LNCAP (cell line): ENCODE measurements at regions not wholly inside any gene's neighbourhood (a gene's known extent, or its start where the extent isn't known, plus 50 kb on each side); places are given as distances from the start of the nearest gene placed in this dataset.

ENCODE experiments used
- CTCF ChIP-seq: fragments of 450-650 bp; IDR thresholded peaks from 2 replicates; pipeline ENCODE4 v1.5.1; 2017; ENCODE audit warnings: mild to moderate bottlenecking

GRCh38 chr3:81998139-81998755 is 236.8 kb upstream of the GBE1 start:
- TF ChIP-seq CTCF: no peak

- TF ChIP-seq CTCF: no peak
Measured at GRCh38 chr3:81997390-81997789, 235.9 kb upstream of the GBE1 start.

- TF ChIP-seq CTCF: peak; percentile 46; the same call in 1 of the 2 replicates
Measured at GRCh38 chr3:81995329-81995728, 233.9 kb upstream of the GBE1 start.

- no peak for TF ChIP-seq CTCF
Measured at GRCh38 chr3:81989758-81990157, 228.3 kb upstream of the GBE1 start.

GRCh38 chr3:81989274-81989673 is 227.8 kb upstream of the GBE1 start:
- TF ChIP-seq CTCF: no peak

GRCh38 chr3:81985996-81986723 is 224.7 kb upstream of the GBE1 start:
- TF ChIP-seq CTCF: no peak

GRCh38 chr3:81983382-81983781 is 221.9 kb upstream of the GBE1 start:
- no peak for TF ChIP-seq CTCF
